OCI-LY7 (cell line): ENCODE measurements at regions not wholly inside any gene's neighbourhood (a gene's known extent, or its start where the extent isn't known, plus 50 kb on each side); places are given as distances from the start of the nearest gene placed in this dataset.

Source experiments
- CTCF ChIP-seq: fragments of 200-600 bp; sonication (generic); conservative IDR thresholded peaks from 2 replicates; pipeline ENCODE4 v1.5.1; 2014; ENCODE audit warnings: mild to moderate bottlenecking, antibody characterized with exemption, low read length, moderate library complexity, mixed read lengths
- EZH2phosphoT487 ChIP-seq: fragments of 200-600 bp; sonication (generic); IDR thresholded peaks from 2 replicates; pipeline ENCODE4 v1.6.1; 2018; ENCODE audit warnings: low read depth, borderline replicate concordance, mild to moderate bottlenecking, mixed run types, antibody characterized with exemption, low read length, moderate library complexity, mixed read lengths

GRCh38 chr3:43892526-43892925 is 201.8 kb downstream of the ABHD5 start:
- TF ChIP-seq CTCF (no peak), EZH2phosphoT487 (no peak)
